Neural cell (in vitro differentiated cells): ENCODE measurements at regions not wholly inside any gene's neighbourhood (a gene's known extent, or its start where the extent isn't known, plus 50 kb on each side); places are given as distances from the start of the nearest gene placed in this dataset.

Experiments used
- H2AFZ ChIP-seq: fragments of 200-600, 300-800 bp; sonication (generic), shearing (Covaris generic); 2 replicates; pipeline ENCODE4 v1.6.0; 2014; ENCODE audit warnings: low read depth, mild to moderate bottlenecking, antibody characterized with exemption, low read length, moderate library complexity
- H3F3A ChIP-seq: fragments of 200-600 bp; shearing (Covaris generic); 2 replicates; pipeline ENCODE4 v1.6.1; 2016; ENCODE audit warnings: mild to moderate bottlenecking, moderate library complexity, mixed read lengths, antibody characterized with exemption, low read length; ENCODE audit not compliant: insufficient read depth, poor library complexity, severe bottlenecking
- H3K27ac ChIP-seq: fragments of 200-600, 300-800 bp; sonication (generic), shearing (Covaris generic); 2 replicates; pipeline ENCODE4 v1.5.1; 2014; ENCODE audit warnings: mild to moderate bottlenecking, low read length, moderate library complexity
- H3K27me3 ChIP-seq: fragments of 300-800, 200-600 bp; sonication (generic), shearing (Covaris generic); 2 replicates; pipeline ENCODE4 v1.6.0; 2014; ENCODE audit warnings: mild to moderate bottlenecking, low read depth, low read length, moderate library complexity; ENCODE audit not compliant: insufficient read depth
- H3K36me3 ChIP-seq: fragments of 300-800, 200-600 bp; sonication (generic), shearing (Covaris generic); 2 replicates; pipeline ENCODE4 v1.5.1; 2014; ENCODE audit warnings: mild to moderate bottlenecking, antibody characterized with exemption, low read length, moderate library complexity; ENCODE audit not compliant: insufficient read depth
- H3K4me2 ChIP-seq: fragments of 300-800, 200-600 bp; sonication (generic), shearing (Covaris generic); 2 replicates; pipeline ENCODE4 v1.6.0; 2014; ENCODE audit warnings: mild to moderate bottlenecking, low read length
- H3K4me3 ChIP-seq: fragments of 300-800, 200-600 bp; sonication (generic), shearing (Covaris generic); 2 replicates; pipeline ENCODE4 v1.5.1; 2014; ENCODE audit warnings: mild to moderate bottlenecking, low read length, moderate library complexity
- H3K79me2 ChIP-seq: fragments of 200-600 bp; shearing (Covaris generic); replicated peaks from 2 replicates; pipeline ENCODE4 v1.6.0; 2014; ENCODE audit warnings: mild to moderate bottlenecking, low read length, moderate library complexity; ENCODE audit not compliant: insufficient read depth
- H3K9ac ChIP-seq: fragments of 300-800, 200-600 bp; sonication (generic), shearing (Covaris generic); 2 replicates; pipeline ENCODE4 v1.6.1; 2016; ENCODE audit warnings: mild to moderate bottlenecking, low read length, mixed read lengths
- H3K9me2 ChIP-seq: fragments of 200-600 bp; shearing (Covaris generic); 2 replicates; pipeline ENCODE4 v1.6.1; 2016; ENCODE audit warnings: mild to moderate bottlenecking, low read length, mixed read lengths; ENCODE audit not compliant: insufficient read depth
- H3K9me3 ChIP-seq: fragments of 200-600, 300-800 bp; sonication (generic), shearing (Covaris generic); 2 replicates; pipeline ENCODE4 v1.6.1; 2016; ENCODE audit warnings: mild to moderate bottlenecking, mixed run types, low read length, moderate library complexity, mixed read lengths
- H4K20me1 ChIP-seq: fragments of 200-600 bp; shearing (Covaris generic); 2 replicates; pipeline ENCODE4 v1.6.1; 2016; ENCODE audit warnings: mild to moderate bottlenecking, mixed run types; ENCODE audit not compliant: insufficient read depth
- CTCF ChIP-seq: fragments of 450-650 bp; IDR thresholded peaks from 2 replicates; pipeline ENCODE4 v1.5.1; 2014; ENCODE audit warnings: antibody characterized with exemption, mild to moderate bottlenecking, moderate library complexity; ENCODE audit not compliant: poor library complexity, severe bottlenecking
- EP300 ChIP-seq: fragments of 450-650 bp; conservative IDR thresholded peaks from 2 replicates; pipeline ENCODE4 v1.6.1; 2014; ENCODE audit warnings: antibody characterized with exemption, mild to moderate bottlenecking, moderate library complexity; ENCODE audit not compliant: poor library complexity, severe bottlenecking
- EZH2 ChIP-seq: fragments of 200-600, 300-800 bp; shearing (Covaris generic), sonication (generic); IDR thresholded peaks from 2 replicates; pipeline ENCODE4 v1.6.1; 2014; ENCODE audit warnings: antibody characterized with exemption, low read length, borderline replicate concordance, mild to moderate bottlenecking; ENCODE audit not compliant: insufficient read depth, poor library complexity, severe bottlenecking
- MXI1 ChIP-seq: fragments of 450-650 bp; conservative IDR thresholded peaks from 2 replicates; pipeline ENCODE4 v1.6.1; 2014; ENCODE audit warnings: antibody characterized with exemption, mild to moderate bottlenecking; ENCODE audit not compliant: poor library complexity, severe bottlenecking
- POLR2AphosphoS5 ChIP-seq: IDR thresholded peaks from 2 replicates; pipeline ENCODE4 v1.6.1; 2012
- RAD21 ChIP-seq: fragments of 450-650 bp; conservative IDR thresholded peaks from 2 replicates; pipeline ENCODE4 v1.6.1; 2014; ENCODE audit warnings: antibody characterized with exemption, mild to moderate bottlenecking, moderate library complexity
- SMC3 ChIP-seq: fragments of 450-650 bp; conservative IDR thresholded peaks from 2 replicates; pipeline ENCODE4 v1.6.1; 2014; ENCODE audit warnings: antibody characterized with exemption, mild to moderate bottlenecking, moderate library complexity; ENCODE audit not compliant: poor library complexity
- TAF1 ChIP-seq: IDR thresholded peaks from 2 replicates; pipeline ENCODE4 v1.6.1; 2012; ENCODE audit warnings: low read depth
- TF ChIP-seq, protein P1 (sequence below): IDR thresholded peaks from 2 replicates; pipeline ENCODE4 v1.6.1; 2012; ENCODE audit warnings: borderline replicate concordance

DNA sequence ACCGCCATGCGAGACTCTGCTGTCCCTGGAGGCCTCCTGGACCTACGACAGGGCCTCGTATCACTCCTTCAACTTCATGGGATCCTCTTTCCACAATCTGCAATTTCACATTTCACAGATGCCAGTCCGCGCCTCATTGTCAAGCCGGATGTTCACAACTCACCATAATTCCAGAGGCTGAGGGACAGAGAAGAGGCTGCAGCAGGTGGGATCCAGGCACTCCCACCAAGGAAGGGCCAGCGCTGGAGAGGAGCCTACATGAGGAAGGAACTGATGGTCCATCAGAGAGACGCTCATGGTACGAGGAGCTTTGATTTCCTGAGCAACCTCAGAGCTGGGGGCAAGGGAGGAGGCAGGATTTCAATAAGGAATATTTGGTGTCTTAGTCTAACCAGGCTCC, 495.0 kb downstream of the BRD1 start:
- TF ChIP-seq, protein P1, sequence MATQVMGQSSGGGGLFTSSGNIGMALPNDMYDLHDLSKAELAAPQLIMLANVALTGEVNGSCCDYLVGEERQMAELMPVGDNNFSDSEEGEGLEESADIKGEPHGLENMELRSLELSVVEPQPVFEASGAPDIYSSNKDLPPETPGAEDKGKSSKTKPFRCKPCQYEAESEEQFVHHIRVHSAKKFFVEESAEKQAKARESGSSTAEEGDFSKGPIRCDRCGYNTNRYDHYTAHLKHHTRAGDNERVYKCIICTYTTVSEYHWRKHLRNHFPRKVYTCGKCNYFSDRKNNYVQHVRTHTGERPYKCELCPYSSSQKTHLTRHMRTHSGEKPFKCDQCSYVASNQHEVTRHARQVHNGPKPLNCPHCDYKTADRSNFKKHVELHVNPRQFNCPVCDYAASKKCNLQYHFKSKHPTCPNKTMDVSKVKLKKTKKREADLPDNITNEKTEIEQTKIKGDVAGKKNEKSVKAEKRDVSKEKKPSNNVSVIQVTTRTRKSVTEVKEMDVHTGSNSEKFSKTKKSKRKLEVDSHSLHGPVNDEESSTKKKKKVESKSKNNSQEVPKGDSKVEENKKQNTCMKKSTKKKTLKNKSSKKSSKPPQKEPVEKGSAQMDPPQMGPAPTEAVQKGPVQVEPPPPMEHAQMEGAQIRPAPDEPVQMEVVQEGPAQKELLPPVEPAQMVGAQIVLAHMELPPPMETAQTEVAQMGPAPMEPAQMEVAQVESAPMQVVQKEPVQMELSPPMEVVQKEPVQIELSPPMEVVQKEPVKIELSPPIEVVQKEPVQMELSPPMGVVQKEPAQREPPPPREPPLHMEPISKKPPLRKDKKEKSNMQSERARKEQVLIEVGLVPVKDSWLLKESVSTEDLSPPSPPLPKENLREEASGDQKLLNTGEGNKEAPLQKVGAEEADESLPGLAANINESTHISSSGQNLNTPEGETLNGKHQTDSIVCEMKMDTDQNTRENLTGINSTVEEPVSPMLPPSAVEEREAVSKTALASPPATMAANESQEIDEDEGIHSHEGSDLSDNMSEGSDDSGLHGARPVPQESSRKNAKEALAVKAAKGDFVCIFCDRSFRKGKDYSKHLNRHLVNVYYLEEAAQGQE = no peak
- TF ChIP-seq EP300 (no peak), POLR2AphosphoS5 (no peak), SMC3 (no peak), RAD21 (no peak), MXI1 (no peak), TAF1 (no peak)

GRCh38 chr22:49331878-49332277, 495.8 kb downstream of the BRD1 start:
- Histone ChIP-seq H3K9me3 (no peaks in the 10 kb centered on the region), H3K79me2 (no peaks in the 10 kb centered on the region), H4K20me1 (no peaks in the 10 kb centered on the region), H3K9me2 (no peaks in the 10 kb centered on the region), H3K4me2 (no peak overlapping the region), H3K27me3 (no peaks in the 10 kb centered on the region), H3K27ac (no peak overlapping the region), H3K4me3 (no peak overlapping the region), H3K36me3 (no peaks in the 10 kb centered on the region), H3K9ac (no peak overlapping the region), H3F3A (no peaks in the 10 kb centered on the region), H2AFZ (no peak overlapping the region)
- TF ChIP-seq, protein P1 = no peak
- TF ChIP-seq CTCF = no peak
- no peak for TF ChIP-seq SMC3
- TF ChIP-seq EZH2 = no peak
- TF ChIP-seq MXI1 = no peak
- no peak for TF ChIP-seq RAD21
- no peak for TF ChIP-seq TAF1
- TF ChIP-seq EP300 = no peak
- TF ChIP-seq POLR2AphosphoS5 = no peak

More for the DNA sequence above, 495.0 kb downstream of the BRD1 start:
- Histone ChIP-seq H3K27me3 (no peaks in the 10 kb centered on the region), H4K20me1 (no peaks in the 10 kb centered on the region), H2AFZ (no peak overlapping the region), H3K27ac (no peak overlapping the region), H3K36me3 (no peaks in the 10 kb centered on the region), H3K4me3 (no peak overlapping the region), H3K79me2 (no peaks in the 10 kb centered on the region), H3K9me3 (no peaks in the 10 kb centered on the region), H3F3A (no peaks in the 10 kb centered on the region), H3K4me2 (no peak overlapping the region), H3K9me2 (no peaks in the 10 kb centered on the region), H3K9ac (no peak overlapping the region)
